ENCODE measurements at regions not wholly inside any gene's neighbourhood (a gene's known extent, or its start where the extent isn't known, plus 50 kb on each side); places are given as distances from the start of the nearest gene placed in this dataset.

DNA sequence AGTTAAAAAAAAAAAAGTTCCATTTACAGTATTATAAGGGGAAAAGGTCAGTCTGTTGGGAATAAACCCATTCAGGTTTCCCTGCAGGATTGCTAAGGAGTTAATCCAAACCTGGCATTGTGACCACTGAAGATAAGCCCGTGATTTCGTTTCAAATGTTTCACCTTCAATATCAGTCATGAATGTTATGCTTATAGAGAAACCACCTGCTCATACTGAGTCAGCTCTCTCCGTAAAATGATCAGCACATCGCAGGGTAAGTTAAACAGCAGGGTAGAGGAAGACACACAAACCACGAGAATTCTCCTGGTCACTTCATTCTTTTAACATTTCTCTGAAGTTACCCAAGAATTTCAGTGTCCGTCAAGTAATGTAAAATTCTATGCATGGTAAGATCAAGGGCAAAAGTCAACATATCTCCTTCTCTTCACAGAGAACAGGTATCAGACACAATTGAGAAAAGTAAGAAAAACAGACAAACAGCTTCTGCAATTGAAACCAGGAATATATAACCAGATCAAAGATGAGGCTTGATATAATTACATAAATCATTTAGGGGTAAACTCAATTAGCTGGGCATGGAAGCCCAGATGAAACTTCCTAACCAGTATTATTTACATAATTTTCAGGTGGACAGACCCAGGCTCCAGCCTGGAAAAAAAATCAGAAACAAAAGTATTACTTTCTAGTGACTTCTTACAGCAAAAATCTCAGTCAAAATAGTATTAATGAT, 67.6 kb upstream of the ARHGEF3 start:
- CTCF ChIA-PET, result interaction anchor here (0.9 to 1.4 kb wide), 4 partner anchors 11 to 92 kb away, joined by 3 to 4 read pairs (median 3); no protein-coding TSS in a partner anchor
- POLR2A ChIA-PET, result no interaction called here
- TF ChIP-seq CTCF (IDR thresholded peaks at IDR 0.05; ENCODE audit: control extremely low read depth, extremely low read depth, low read depth, missing control alignments), result no peak
- no peak for DNase-seq (ENCODE audit: extremely low spot score)

- POLR2A ChIA-PET, result no interaction called here
- TF ChIP-seq CTCF (IDR thresholded peaks at IDR 0.05; ENCODE audit: control extremely low read depth, extremely low read depth, low read depth, missing control alignments), result no peak
- CTCF ChIA-PET, result interaction anchor here (0.8 to 1.4 kb wide), 5 partner anchors 10 to 93 kb away, joined by 3 to 4 read pairs (median 3); no protein-coding TSS in a partner anchor
- no peak for DNase-seq (ENCODE audit: extremely low spot score)
Observed at GRCh38 chr3:56868706-56869105, 67.0 kb upstream of the ARHGEF3 start.

DNA sequence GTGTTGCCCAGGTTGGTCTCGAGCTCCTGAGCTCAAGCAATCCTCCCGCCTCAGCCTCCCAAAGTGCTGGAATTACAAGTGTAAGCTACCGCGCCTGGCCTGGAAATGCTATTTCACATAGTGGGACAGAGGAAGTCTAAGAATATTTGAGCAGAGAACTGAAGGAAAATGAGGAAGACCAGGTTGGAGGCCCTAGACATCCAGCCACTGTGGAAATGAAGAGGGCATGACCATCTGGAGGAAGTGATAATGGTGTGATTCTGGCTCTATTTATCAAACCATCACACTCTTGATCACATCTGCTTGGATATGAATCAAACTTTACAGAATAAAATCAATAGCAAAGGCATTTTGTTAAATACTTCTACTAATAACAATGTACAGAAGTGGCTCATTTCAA, 65.9 kb upstream of the ARHGEF3 start:
- POLR2A ChIA-PET, result no interaction called here
- DNase-seq (ENCODE audit: extremely low spot score), result no peak
- CTCF ChIA-PET, result no interaction called here
- TF ChIP-seq CTCF (IDR thresholded peaks at IDR 0.05; ENCODE audit: control extremely low read depth, extremely low read depth, low read depth, missing control alignments), result no peak

- POLR2A ChIA-PET, result no interaction called here
- TF ChIP-seq CTCF (IDR thresholded peaks at IDR 0.05; ENCODE audit: control extremely low read depth, extremely low read depth, low read depth, missing control alignments), result no peak
- CTCF ChIA-PET, result interaction anchor here (1.4 to 1.9 kb wide), 6 partner anchors 11 to 163 kb away, joined by 3 to 5 read pairs (median 4); no protein-coding TSS in a partner anchor
- DNase-seq (ENCODE audit: extremely low spot score), result no peak
Observed at GRCh38 chr3:56864918-56865524, 63.3 kb upstream of the ARHGEF3 start.

- POLR2A ChIA-PET, result interaction anchor here (0.5 kb wide), 1 partner anchor 325 kb away, joined by 3 read pairs; no protein-coding TSS in a partner anchor
- CTCF ChIA-PET, result interaction anchor here (0.8 to 2.5 kb wide), 10 partner anchors 9 to 162 kb away, joined by 3 to 8 read pairs (median 4); no protein-coding TSS in a partner anchor
- DNase-seq (ENCODE audit: extremely low spot score), result no peak
- no peak for TF ChIP-seq CTCF (IDR thresholded peaks at IDR 0.05; ENCODE audit: control extremely low read depth, extremely low read depth, low read depth, missing control alignments)
Observed at GRCh38 chr3:56864090-56864489, 62.3 kb upstream of the ARHGEF3 start.

DNA sequence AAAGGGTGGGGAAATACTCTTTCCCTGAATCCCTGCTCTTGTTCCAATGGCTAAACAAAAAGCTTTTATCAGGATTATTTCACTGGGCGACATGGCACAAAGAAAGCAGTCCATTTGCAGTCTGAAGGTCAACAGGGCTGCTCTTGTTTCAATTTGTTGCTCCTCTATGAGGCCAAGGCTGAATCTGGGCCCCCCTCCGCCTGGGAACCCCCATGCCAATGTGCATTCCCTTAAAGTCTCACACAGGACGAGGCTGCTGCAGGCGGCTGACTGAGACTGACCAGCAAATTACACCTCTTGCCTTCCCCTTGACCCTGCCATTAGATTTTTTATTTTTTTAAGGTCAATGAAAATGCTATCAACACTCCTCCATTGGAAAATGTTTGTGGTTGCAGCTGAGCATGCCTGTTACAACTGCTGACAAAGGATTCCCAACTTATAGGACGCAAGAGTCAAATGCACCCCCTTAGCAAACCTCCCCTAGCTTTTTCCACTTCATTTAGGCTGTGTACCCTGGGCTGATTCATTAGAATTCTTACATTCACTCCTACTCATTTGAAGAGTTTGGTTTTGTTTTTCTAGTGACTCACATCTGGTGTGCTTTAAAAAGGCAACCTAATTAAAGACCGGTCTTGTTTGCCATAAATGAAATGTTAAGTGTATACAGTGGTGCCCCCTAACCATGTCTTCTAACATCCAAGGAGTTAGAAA, 60.8 kb upstream of the ARHGEF3 start:
- TF ChIP-seq CTCF (IDR thresholded peaks at IDR 0.05; ENCODE audit: control extremely low read depth, extremely low read depth, low read depth, missing control alignments), result no peak
- DNase-seq (ENCODE audit: extremely low spot score), result peak; percentile 47
- ChIA-PET POLR2A (no interaction called here), CTCF (interaction anchor here (0.9 to 2.5 kb wide), 3 partner anchors 13 to 127 kb away, joined by 3 to 8 read pairs (median 5); no protein-coding TSS in a partner anchor)

All from GM10248 (cell line).